HCT116 (cell line): ENCODE measurements at regions not wholly inside any gene's neighbourhood (a gene's known extent, or its start where the extent isn't known, plus 50 kb on each side); places are given as distances from the start of the nearest gene placed in this dataset.

Experiments
- ATAC-seq: fragments of 200-7000 bp; cut with Tn5 transposase; 2 replicates; pipeline ENCODE4 v1.9.1; 2020; ENCODE audit warnings: mild to moderate bottlenecking, moderate library complexity
- BruUV-seq: library from RNA; stranded (reverse); fragments of 400-500 nt; replicated peaks from 2 replicates; lab custom pipeline; 2021; lab: Mats Ljungman, UMichigan
- CTCF ChIA-PET: fragments of 300-600 bp; sonication (Branson Sonifier 250); formaldehyde crosslinking; loops from one replicate; lab custom pipeline; 2021; ENCODE audit warnings: antibody characterized with exemption; lab: Charles Lee
- POLR2A ChIA-PET: fragments of 300-600, 350-600 bp; sonication (Branson Sonifier 250); formaldehyde crosslinking; loops from one replicate; lab custom pipeline; 2021; ENCODE audit warnings: antibody characterized with exemption; lab: Charles Lee
- RAD21 ChIA-PET, 2 experiments: fragments of 300-600 bp; sonication (Branson Sonifier 250); formaldehyde crosslinking; loops; one replicate each; lab custom pipeline; 2023; ENCODE audit warnings: low total read pairs in 2 of 2; ENCODE audit not compliant: uncharacterized antibody in 2 of 2, unreplicated experiment in 2 of 2, low non-redundant PET in 1 of 2; lab: Charles Lee
- DNase-seq: peaks from one replicate; pipeline ENCODE4 v3.0.0-alpha.2; 2010; ENCODE audit warnings: low read depth, low spot score
- H2AFZ ChIP-seq: fragments of 200-600 bp; shearing (Covaris generic), sonication (generic); 2 replicates; pipeline ENCODE4 v1.6.1; 2017; ENCODE audit warnings: low read depth, mixed run types, mixed read lengths, antibody characterized with exemption, low read length; ENCODE audit not compliant: poor library complexity, severe bottlenecking
- H3K27ac ChIP-seq: 2 replicates; pipeline ENCODE4 v1.5.1; 2012; ENCODE audit warnings: low read depth, low read length
- H3K27me3 ChIP-seq: fragments of 200-600 bp; sonication (generic); 2 replicates; pipeline ENCODE4 v1.6.1; 2016; ENCODE audit warnings: mixed run types, low read length, mixed read lengths; ENCODE audit not compliant: insufficient read depth
- H3K36me3 ChIP-seq, 2 experiments: fragments of 200-500 bp in 1 of 2; fragments of 200-600 bp in 1 of 2; sonication (Bioruptor generic) in 1 of 2; sonication (generic) in 1 of 2; 2 replicates each; pipeline versions ENCODE4 v1.5.1 to v1.6.1; 2014 to 2016; ENCODE audit warnings: low read length in 2 of 2, inconsistent platforms in 1 of 2, mixed read lengths in 1 of 2, mixed run types in 1 of 2; ENCODE audit not compliant: insufficient read depth in 2 of 2, control insufficient read depth in 1 of 2
- H3K4me1 ChIP-seq, 2 experiments: fragments of 200-600 bp in 1 of 2; sonication (generic) in 1 of 2; 2 replicates each; pipeline versions ENCODE4 v1.5.1 to v1.6.1; 2012 to 2017; ENCODE audit warnings: low read length in 2 of 2, inconsistent platforms in 1 of 2, mild to moderate bottlenecking in 1 of 2, mixed read lengths in 1 of 2, mixed run types in 1 of 2, moderate library complexity in 1 of 2; ENCODE audit not compliant: insufficient read depth in 2 of 2, control insufficient read depth in 1 of 2
- H3K4me2 ChIP-seq: fragments of 200-600 bp; sonication (generic); 2 replicates; pipeline ENCODE4 v1.6.1; 2017; ENCODE audit warnings: mixed run types, low read length, mixed read lengths
- H3K4me3 ChIP-seq, 2 experiments: fragments of 200-600 bp in 1 of 2; sonication (generic) in 1 of 2; replicated peaks in 1 of 2; 2 replicates each; pipeline ENCODE4 v1.5.1; 2011 to 2016; ENCODE audit warnings: low read length in 2 of 2, control low read depth in 1 of 2, low read depth in 1 of 2, mild to moderate bottlenecking in 1 of 2, mixed read lengths in 1 of 2, mixed run types in 1 of 2
- H3K79me2 ChIP-seq: fragments of 200-600 bp; sonication (generic); 2 replicates; pipeline ENCODE4 v1.6.1; 2017; ENCODE audit warnings: mild to moderate bottlenecking, mixed run types, low read length, moderate library complexity, mixed read lengths; ENCODE audit not compliant: insufficient read depth
- H3K9ac ChIP-seq: fragments of 200-600 bp; sonication (generic); 2 replicates; pipeline ENCODE4 v1.6.1; 2016; ENCODE audit warnings: low read length, mixed read lengths
- H3K9me2 ChIP-seq: fragments of 200-600 bp; sonication (generic), shearing (Covaris generic); 2 replicates; pipeline ENCODE4 v1.6.1; 2017; ENCODE audit warnings: mixed run types, mild to moderate bottlenecking, moderate library complexity; ENCODE audit not compliant: insufficient read depth
- H3K9me3 ChIP-seq, 2 experiments: fragments of 200-500 bp in 1 of 2; fragments of 200-600 bp in 1 of 2; sonication (Bioruptor generic) in 1 of 2; sonication (generic) in 1 of 2; 2 replicates each; pipeline ENCODE4 v1.6.1; 2014 to 2017; ENCODE audit warnings: low read length in 2 of 2, mixed read lengths in 2 of 2, inconsistent platforms in 1 of 2, low read depth in 1 of 2, mild to moderate bottlenecking in 1 of 2, mixed run types in 1 of 2, moderate library complexity in 1 of 2; ENCODE audit not compliant: control insufficient read depth in 1 of 2, insufficient read depth in 1 of 2
- H4K20me1 ChIP-seq: fragments of 200-600 bp; sonication (generic), shearing (Covaris generic); 2 replicates; pipeline ENCODE4 v1.6.1; 2017; ENCODE audit warnings: mixed run types, mild to moderate bottlenecking, moderate library complexity; ENCODE audit not compliant: insufficient read depth
- EGR1 ChIP-seq: IDR thresholded peaks from 2 replicates; pipeline ENCODE4 v1.6.1; 2012; ENCODE audit warnings: low read depth
- EZH2 ChIP-seq: fragments of 200-600 bp; sonication (generic); IDR thresholded peaks from 2 replicates; pipeline ENCODE4 v1.6.1; 2017; ENCODE audit warnings: antibody characterized with exemption, mixed run types
- EZH2phosphoT487 ChIP-seq: fragments of 200-600 bp; IDR thresholded peaks from 2 replicates; pipeline ENCODE4 v1.6.1; 2018; ENCODE audit warnings: antibody characterized with exemption, borderline replicate concordance
- FOSL1 ChIP-seq: IDR thresholded peaks from 2 replicates; pipeline ENCODE4 v1.6.1; 2012; ENCODE audit warnings: low read depth
- JUND ChIP-seq: IDR thresholded peaks from 2 replicates; pipeline ENCODE4 v1.6.1; 2012
- POLR2A ChIP-seq: IDR thresholded peaks from 2 replicates; pipeline ENCODE4 v1.7.0; 2011; ENCODE audit warnings: borderline replicate concordance; ENCODE audit not compliant: insufficient read depth, insufficient read length; ENCODE audit errors: extremely low read depth
- POLR2AphosphoS5 ChIP-seq: IDR thresholded peaks from 2 replicates; pipeline ENCODE4 v1.6.1; 2011; ENCODE audit warnings: mild to moderate bottlenecking, low read depth, low read length, moderate library complexity
- RAD21 ChIP-seq: IDR thresholded peaks from 2 replicates; pipeline ENCODE4 v1.6.1; 2012; ENCODE audit warnings: low read depth, mild to moderate bottlenecking
- REST ChIP-seq: IDR thresholded peaks from 2 replicates; pipeline ENCODE4 v1.6.1; 2012; ENCODE audit warnings: low read depth
- SP1 ChIP-seq: IDR thresholded peaks from 2 replicates; pipeline ENCODE4 v1.6.1; 2012; ENCODE audit warnings: low read depth
- SRF ChIP-seq: IDR thresholded peaks from 2 replicates; pipeline ENCODE4 v1.6.1; 2012; ENCODE audit warnings: low read depth
- ZNF274 ChIP-seq: fragments of 200-500 bp; sonication (Bioruptor generic); IDR thresholded peaks from 2 replicates; pipeline ENCODE4 v1.6.1; 2014; ENCODE audit warnings: mild to moderate bottlenecking, low read depth, low read length, inconsistent platforms
- intact Hi-C: fragments of 100-400 bp; cut with micrococcal nuclease; formaldehyde crosslinking; loops from 2 replicates; pipeline ENCODE4 v1.10.0; 2022
- TF ChIP-seq, protein P1 (sequence below), 3 experiments: fragments of 200-600 bp in 1 of 3; sonication (generic) in 1 of 3; IDR thresholded peaks in 2 of 3; conservative IDR thresholded peaks in 1 of 3; 2 replicates each; pipeline ENCODE4 v1.5.1; 2012 to 2017; ENCODE audit warnings: low read depth in 2 of 3, low read length in 2 of 3, antibody characterized with exemption in 1 of 3, borderline replicate concordance in 1 of 3, control low read depth in 1 of 3, mild to moderate bottlenecking in 1 of 3, mixed read lengths in 1 of 3, mixed run types in 1 of 3, moderate library complexity in 1 of 3; ENCODE audit not compliant: insufficient read depth in 1 of 3
- TF ChIP-seq, protein P2 (sequence below): IDR thresholded peaks from 2 replicates; pipeline ENCODE4 v1.6.1; 2012

DNA sequence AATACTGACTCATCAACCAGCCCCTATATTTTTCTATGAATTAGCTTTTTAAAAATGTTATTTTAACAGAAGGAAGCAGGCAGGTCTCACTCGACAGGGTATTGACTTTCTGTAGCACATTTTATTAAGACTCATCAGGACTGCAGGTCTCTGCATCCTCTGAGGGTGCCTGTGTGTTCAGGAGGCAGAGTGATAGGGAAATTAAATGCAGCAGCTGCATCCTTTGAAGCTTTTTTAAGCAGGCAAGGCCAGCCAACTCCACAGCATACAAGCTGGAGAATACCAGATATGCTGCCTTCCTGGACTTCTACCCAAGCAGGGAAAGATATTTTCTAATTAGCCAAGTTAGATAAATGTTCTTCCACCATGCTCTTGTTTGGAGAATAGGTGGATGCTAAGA is 124.9 kb downstream of the WSCD1 start:
- DNase-seq (no peak), ATAC-seq (no peak)
- intact Hi-C loops, result no loop called here
- H3K9me2 ChIP-seq, result no peaks in the 10 kb centered on the region
- ChIA-PET RAD21 (no interaction called here), CTCF (no interaction called here), POLR2A (no interaction called here)
- no peaks in the 10 kb centered on the region for H3K9me3 ChIP-seq
- H3K79me2 ChIP-seq, result no peaks in the 10 kb centered on the region
- peaks cover 40% of the 10 kb centered on the region for H3K27me3 ChIP-seq
- no peaks in the 10 kb centered on the region for H3K4me1 ChIP-seq
- no peak overlapping the region for H3K4me2 ChIP-seq
- no peak overlapping the region for H3K27ac ChIP-seq
- H2AFZ ChIP-seq, result no peak overlapping the region
- no peak overlapping the region for H3K4me3 ChIP-seq
- TF ChIP-seq ZNF274 (no peak), SRF (no peak), EZH2 (no peak), RAD21 (no peak)
- TF ChIP-seq, all 23 proteins: peak for 0
- H3K9ac ChIP-seq, result no peak overlapping the region
- H4K20me1 ChIP-seq, result no peaks in the 10 kb centered on the region
- no peaks in the 10 kb centered on the region for H3K36me3 ChIP-seq
- no TSS peak for BruUV-seq

DNA sequence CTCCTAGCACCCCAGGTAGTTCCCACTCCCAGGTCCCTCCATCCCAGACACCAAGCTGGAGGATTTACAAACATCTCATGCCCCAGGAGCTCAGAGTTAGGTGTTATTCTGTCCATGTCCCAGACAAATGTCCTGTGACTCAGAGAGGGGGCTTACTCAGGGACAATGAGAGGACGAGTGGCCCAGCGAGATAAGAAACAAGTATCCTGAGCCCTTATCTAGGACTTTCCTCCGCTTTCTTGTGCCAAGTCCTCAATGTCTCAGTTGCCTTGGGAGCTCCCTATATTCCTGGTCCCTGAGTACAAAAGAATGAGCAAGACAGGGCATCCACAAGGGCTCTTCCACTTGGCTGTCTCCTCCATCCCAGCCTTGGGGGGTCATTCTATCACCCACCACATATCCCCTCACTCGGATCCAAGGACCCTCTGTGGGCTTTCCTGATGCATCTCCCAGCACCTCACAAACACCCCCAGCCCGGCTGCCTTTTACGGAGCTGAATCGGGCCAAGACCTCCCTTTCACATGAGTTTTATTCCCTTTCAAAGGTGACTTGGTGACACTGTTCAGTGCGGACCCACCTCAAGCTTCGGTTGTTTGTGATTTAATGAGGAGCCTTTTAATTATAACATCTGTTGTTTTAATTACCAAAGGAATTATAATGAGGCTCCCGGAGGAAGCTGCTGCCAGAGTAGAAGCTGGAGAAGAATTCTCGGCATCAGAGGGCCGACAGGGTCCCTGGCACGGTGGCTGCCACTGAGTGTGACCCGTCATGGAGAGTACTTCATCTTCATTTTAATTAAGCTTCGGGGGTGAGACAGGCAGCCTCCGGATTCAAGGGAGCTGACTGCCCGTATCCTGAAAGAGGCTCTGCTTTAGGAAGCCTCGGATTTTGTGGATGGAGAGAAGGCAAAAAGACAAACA is 121.5 kb downstream of the WSCD1 start:
- Histone ChIP-seq H3K27ac (no peak overlapping the region), H3K9ac (no peak overlapping the region), H3K4me2 (no peak overlapping the region), H3K27me3 (peaks cover 45% of the 10 kb centered on the region), H3K4me3 (no peak overlapping the region), H3K4me1 (no peaks in the 10 kb centered on the region), H3K9me2 (no peaks in the 10 kb centered on the region), H4K20me1 (no peaks in the 10 kb centered on the region), H2AFZ (no peak overlapping the region), H3K9me3 (no peaks in the 10 kb centered on the region), H3K36me3 (no peaks in the 10 kb centered on the region), H3K79me2 (no peaks in the 10 kb centered on the region)
- DNase-seq, result no peak
- no peak for ATAC-seq
- ChIA-PET CTCF (no interaction called here), RAD21 (no interaction called here), POLR2A (no interaction called here)
- no TSS peak for BruUV-seq
- intact Hi-C loops, result no loop called here
- TF ChIP-seq JUND, result no peak
- no peak for TF ChIP-seq EZH2phosphoT487
- TF ChIP-seq EZH2, result no peak
- TF ChIP-seq, protein P1, sequence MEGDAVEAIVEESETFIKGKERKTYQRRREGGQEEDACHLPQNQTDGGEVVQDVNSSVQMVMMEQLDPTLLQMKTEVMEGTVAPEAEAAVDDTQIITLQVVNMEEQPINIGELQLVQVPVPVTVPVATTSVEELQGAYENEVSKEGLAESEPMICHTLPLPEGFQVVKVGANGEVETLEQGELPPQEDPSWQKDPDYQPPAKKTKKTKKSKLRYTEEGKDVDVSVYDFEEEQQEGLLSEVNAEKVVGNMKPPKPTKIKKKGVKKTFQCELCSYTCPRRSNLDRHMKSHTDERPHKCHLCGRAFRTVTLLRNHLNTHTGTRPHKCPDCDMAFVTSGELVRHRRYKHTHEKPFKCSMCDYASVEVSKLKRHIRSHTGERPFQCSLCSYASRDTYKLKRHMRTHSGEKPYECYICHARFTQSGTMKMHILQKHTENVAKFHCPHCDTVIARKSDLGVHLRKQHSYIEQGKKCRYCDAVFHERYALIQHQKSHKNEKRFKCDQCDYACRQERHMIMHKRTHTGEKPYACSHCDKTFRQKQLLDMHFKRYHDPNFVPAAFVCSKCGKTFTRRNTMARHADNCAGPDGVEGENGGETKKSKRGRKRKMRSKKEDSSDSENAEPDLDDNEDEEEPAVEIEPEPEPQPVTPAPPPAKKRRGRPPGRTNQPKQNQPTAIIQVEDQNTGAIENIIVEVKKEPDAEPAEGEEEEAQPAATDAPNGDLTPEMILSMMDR (IDR thresholded peaks at IDR 0.05 in 2 of 3, conservative IDR thresholded peaks at IDR 0.05 in 1 of 3; ENCODE audit: borderline replicate concordance in 1 of 3, insufficient read depth in 1 of 3, low read depth in 2 of 3, low read length in 2 of 3), result no peak
- TF ChIP-seq POLR2A, result no peak
- TF ChIP-seq REST, result no peak
- TF ChIP-seq SRF, result no peak
- TF ChIP-seq POLR2AphosphoS5, result no peak
- TF ChIP-seq SP1, result no peak
- no peak for TF ChIP-seq FOSL1
- TF ChIP-seq RAD21, result no peak
- TF ChIP-seq, protein P2, sequence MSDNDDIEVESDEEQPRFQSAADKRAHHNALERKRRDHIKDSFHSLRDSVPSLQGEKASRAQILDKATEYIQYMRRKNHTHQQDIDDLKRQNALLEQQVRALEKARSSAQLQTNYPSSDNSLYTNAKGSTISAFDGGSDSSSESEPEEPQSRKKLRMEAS, result no peak
- TF ChIP-seq EGR1, result no peak
